ENCODE measurements at regions not wholly inside any gene's neighbourhood (a gene's known extent, or its start where the extent isn't known, plus 50 kb on each side); places are given as distances from the start of the nearest gene placed in this dataset.

DNA sequence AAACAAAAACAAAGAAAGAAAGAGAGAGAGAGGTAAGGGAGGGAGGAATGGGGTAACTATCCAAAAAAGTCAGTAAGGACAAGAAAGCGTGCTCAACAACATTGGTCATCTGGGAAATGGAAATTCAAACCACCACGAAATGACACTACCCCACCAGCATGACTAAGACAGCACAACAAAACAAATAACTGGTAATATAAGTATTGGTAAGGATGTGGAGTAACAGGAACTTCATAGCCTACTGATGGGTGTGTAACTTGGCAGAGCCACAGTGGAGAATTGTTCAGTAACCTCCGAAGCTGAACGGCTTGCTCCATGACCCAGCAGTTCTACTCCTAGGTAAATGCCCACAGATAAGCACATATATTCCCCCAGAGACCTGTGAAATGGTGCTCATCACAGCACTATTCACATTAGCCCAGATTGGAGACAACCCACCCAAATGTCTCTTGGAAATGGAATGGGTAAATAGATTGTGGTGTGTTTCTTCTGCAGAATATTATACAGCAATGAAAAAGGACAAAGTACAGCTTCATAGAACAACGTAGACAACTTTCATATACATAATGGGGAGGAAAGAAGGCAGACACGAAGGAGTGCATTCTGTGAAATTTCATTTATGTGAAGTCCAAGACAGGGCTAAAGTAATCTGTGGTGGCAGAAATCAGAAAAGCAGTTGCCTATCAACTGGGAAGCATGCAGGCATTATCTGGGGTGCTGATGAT lies 95.5 kb upstream of the ATP6AP2 start:
- no peak for DNase-seq (ENCODE audit: low spot score)

DNA sequence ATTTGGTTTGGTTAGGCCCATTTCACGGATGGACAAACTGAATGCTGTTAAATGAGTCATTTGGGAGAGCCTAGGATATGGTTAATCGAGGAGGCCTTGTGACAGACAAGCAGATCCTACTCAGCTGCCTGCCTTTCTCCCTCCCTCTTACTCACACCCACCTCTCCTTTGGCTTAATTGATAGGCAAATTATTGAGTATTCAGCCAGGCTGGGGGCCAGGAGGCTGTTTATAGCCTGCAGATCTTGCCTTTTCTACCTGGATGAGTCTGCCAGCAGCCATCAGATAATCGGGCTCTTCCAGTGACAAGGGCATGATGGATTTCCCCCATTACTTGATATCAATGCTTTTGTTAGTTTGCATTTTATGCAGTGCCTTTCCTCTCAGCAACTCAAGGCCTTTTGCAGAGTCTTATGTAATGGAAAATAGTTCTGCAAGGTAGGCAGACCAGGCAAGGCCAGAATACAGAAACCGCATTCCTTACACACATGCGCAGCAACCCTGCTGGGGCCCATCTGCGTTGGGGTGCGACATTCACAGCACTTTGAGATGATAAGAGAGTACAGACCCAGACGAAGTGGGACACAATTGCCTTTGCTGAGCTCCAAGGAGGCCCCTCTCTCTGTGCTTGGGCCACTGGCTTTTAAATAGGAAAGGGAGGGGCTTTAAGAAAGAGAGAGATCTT lies 96.2 kb upstream of the ATP6AP2 start:
- no peak for DNase-seq (ENCODE audit: low spot score)

DNA sequence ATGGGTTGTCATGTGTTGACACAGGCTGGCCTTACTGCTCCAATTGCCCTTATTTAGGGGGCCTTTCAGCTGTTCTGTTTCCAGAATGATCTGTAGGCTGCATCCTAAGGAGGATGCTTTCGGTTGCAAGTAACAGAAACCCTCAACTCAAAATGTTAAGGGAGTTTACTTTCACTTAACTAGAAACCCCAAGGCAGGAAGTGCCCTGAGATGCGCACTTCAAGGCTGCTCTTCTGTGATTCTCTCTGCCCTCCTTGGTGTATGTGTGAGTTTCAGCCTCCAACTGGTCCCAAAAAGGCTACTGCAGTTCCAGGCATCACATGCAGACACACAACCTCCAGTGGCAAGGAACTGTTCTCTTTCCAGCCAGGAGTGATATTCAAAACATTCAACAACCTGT lies 97.3 kb upstream of the ATP6AP2 start:
- no peak for DNase-seq (ENCODE audit: low spot score)

DNA sequence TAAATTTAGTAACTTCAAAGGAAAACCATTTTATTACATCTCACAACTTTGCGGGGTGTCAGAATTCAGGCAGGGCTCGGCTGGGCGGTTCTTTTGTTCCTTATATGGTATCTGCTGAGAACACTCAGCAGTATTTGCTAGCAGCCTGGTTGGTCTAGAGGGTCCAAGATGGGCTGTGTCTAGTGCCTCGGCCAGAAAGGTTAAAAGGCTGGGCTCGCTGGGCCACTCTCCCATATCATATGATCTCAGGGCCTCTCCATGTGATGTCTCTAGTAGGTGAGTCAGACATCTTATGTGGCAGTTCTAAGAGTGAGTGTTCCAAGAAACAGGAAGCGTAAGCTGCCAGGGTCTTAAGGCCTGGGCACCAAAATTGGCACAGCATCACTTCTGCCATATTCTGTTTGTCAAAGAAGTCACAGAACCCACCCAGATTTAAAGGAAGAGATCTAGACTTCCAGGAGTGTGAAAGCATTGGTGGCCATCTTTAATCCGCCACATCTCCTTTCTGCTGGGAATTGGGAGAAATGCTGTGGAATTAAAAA lies 100.9 kb upstream of the ATP6AP2 start:
- no peak for DNase-seq (ENCODE audit: low spot score)

DNA sequence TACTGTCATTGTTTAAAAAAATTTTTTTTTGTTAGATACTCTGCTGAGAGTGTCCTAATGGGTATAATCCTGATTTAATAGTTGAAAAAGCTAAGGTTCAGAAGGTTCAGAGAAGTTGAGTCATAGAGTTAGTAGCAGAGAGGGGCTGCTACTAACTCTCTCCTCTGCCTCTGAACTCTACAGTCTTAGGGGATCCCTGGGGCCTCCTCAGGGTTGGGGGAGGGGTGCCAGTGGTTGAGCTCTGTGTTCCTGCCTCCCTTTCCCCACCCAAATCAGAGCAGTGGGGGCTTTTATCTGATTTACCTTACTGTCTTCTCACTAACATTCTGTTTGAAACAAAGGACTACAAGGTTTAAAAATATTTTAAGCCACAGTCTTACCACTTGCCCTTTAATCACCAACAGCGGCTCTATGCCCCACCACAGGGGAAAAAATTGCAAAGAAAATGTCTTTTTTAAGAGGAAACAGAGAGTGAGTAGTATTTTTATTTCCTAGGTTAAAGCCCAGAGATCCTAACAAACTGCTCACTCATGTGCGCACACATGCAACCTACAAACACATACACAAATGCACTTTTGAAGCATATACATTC lies 102.2 kb upstream of the ATP6AP2 start:
- DNase-seq (ENCODE audit: low spot score): no peak

DNA sequence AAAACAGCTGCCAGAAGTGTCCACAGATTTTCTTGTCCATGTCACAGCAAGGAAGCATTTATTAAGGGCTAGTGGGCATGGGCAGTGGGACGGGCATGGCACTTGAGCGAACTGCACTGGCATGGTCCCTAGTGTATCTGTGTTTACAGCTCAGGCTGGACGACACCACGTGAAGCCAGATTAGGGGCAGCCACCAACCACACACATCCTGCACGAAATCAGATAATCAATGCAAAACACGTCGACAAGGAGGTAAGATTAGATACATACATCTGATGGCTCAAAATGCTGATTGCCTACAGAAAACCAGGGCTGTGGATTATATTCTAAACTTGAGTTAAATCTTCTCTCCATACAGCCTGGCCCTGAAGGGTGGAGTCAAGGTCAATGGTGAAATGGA lies 103.8 kb upstream of the ATP6AP2 start:
- DNase-seq (ENCODE audit: low spot score): no peak

DNA sequence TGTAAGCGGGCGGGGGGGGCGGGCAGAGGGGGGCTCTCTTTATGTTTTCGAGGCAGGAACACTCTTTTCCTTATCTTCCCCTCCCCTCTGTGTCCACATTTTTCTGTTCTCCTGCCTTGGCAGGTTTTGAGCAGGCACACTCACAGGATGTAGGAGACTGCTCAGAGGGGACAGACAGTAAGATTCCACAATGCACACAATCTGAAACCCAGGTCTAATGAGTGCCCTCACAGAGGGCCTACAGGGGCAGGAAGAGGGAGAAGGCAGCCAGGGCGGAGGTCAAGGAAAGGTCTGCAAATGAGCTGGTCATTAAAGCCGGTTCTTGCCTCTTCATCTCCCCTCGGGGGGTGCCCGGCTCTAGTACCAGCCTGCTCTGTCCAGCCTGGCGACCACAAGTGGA lies 106.1 kb upstream of the ATP6AP2 start:
- no peak for DNase-seq (ENCODE audit: low spot score)

DNA sequence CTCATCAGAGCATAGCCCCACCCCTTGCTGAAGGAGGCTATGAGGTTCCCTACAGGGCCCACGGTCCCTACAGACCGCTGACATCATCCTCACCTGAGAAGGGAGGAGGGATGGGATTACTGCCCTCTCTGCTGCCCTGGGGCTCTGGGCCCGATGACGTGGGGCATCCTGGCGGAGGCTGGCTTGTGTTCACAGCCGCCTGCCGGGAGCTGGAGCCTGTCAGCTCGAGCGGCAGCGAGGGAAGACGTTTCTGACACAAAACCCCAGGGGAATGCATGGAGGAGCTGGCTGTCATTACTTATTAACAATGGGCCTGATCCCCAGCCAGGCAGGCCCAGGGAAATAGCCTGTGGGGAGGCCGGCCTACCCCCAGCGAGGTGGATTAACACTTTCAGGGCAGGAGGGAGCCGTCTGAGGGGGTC lies 106.6 kb upstream of the ATP6AP2 start:
- peak; percentile 18 for DNase-seq (ENCODE audit: low spot score)

DNA sequence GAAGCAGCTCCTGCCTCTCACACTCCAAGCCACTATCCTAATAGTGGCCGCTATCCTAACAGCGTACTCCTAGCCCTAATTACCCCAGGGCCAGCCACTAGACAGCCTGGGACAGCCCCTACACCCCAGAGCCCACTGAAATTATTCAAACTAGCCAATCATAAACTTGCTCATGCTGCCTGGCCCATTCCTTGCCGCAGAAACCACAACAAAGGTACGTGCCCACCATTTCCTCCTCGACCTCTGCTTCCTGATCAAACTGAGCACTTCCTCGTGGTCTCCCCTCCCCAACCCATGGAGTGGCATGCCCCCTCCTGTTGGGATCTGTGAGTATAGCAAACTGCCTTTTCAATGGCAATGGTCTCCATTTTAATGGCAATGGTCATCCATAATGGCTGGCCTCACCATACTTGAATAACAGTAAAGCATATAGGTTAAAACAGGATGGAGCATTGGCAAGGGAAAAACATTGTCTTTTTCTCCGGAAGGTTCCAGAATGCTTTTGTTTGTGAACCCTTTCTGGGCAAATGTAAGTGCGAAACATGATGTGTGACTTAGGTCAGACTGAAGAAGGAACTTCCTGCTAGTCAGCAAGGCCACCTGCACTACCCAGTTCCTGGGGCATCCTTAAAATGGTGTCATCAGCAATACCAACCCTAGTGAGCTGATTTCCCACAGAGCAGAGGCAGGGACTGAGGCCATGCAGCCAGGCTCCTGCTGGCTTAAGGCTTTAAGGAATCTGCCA lies 107.1 kb upstream of the ATP6AP2 start:
- DNase-seq (ENCODE audit: low spot score): no peak

DNA sequence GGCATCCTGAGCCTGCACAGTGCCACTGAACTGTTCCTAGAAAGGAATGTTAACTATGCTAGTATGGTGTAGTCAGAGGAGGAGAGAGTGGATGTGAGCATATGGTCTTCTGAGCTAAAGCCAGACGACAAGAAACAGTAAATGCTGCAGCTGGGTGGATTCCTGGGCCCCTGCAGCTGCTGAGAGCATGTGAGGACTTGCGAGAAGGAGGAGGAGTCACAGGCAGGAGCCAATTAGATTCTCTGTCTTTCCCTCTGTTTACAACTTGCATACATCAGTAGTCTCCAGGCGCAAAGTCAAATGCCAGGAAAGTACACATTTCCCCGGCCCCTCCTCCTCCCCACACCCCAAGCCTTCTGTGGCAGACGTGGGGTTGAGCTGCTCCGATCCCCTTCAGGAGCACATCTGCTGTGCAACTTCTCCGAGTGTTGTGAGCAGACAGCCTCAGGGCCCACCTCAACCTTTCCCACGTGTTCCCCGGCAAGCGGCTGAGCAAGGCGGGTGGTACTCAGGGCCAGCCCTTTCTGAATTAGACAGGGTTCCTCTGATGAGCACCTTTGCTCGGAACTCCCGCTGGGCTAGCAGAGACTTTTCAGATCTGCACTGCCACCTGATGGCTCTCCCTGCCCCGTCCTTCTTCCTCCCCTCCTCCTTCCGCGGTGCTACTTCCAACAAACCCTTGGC lies 108.7 kb upstream of the ATP6AP2 start:
- DNase-seq (ENCODE audit: low spot score): no peak

DNA sequence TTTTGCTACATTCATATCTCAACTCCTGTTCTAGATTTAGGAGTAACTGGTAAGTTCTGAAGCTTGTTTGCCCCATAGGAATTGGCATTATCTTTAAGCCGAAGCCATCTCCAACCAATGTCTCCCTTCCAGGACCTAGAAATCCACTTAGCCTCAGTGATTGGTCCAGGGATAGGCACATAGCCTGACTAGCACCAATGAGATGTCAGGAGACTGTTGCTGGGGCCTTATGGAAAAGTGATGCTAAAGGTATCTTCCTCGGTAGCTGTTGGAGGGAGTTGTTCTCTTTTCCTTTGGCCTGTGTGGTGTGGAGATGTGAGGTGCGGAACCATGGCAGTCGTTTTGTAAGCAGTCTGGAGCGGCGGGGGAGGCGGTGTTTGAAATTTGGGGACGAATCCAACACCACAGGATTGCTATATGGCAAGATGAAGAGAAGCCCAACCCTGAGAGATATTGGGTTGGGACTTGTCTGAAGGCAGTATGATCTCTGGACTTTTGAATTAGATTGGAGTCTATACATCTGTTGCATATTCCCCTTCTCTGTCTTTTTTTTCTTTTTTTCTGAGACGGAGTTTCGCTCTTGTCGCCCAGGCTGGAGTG lies 109.8 kb upstream of the ATP6AP2 start:
- no peak for DNase-seq (ENCODE audit: low spot score)

DNA sequence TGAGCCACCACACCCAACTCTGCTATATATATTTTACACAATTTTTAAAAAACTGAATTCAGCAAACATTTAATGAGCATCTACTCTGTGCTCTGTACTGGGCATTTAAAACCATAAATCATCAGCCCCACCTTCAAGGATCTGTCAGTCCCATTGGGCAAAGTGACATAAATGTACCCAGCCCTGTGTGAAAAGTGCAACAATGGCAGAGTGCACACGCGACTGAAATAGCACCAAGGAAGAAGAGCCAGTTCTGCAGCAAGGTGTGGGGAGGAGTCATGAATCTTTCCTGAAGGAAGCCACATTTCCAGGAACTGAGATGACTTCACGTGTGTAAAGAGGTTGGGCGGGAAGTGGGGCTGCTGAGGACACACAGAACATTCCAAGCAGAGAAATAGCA lies 111.5 kb upstream of the ATP6AP2 start:
- no peak for DNase-seq (ENCODE audit: low spot score)

DNA sequence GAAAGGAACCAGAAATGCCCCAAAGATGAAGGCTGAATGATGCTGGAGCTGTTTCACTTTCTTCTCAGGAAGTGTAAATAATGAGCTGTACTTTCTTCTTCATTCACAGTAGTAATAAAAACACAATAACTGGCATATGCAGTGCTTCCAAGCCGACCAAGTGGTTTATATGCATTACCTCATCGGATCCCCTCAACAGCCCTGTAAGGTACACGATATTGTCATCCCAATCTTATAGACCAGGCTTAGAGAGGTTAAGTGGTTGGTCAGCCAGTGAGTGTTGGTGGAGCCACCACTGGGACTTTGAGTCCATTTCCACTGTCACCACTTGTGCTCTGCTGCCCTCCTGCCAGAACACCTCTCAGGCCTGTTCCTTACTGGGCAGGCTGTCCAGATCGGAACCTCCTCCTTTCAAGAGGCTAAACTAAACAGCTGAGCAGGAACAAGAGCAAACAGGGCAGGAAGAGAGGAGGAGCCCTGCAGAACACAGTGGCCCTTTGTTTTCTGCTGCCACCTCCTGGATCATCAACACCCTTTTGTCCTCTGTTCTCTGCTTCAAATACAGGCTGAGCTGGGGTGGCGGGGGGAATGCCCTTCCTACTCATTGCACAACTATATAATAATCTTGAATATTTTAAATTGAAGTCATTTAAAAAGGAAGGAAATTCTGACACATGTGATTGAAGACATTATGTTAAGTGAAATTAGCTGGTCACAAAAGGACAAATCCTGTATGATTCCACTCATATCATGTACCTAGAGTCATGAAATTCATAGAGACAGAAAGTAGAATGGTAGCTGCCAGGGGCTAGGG lies 112.5 kb upstream of the ATP6AP2 start:
- DNase-seq (ENCODE audit: low spot score): peak; percentile 36

DNA sequence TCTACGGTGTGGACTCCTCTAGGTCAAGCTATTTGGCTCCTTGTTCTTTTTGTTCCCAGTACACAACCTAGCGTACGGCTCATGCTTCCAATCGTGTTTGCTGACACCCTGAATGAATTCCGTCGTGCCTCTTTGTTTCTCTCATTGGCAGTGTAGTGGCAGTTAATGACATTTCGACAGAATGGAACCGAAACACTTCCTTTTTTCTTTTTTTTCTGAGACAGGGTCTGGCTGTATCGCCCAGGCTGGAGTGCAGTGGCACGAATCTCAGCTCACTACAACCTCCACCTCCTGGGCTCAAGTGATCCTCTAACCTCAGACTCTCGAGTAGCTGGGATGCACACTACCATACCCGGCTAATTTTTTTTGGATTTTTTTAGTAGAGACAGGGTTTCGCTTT lies 113.3 kb upstream of the ATP6AP2 start:
- no peak for DNase-seq (ENCODE audit: low spot score)

DNA sequence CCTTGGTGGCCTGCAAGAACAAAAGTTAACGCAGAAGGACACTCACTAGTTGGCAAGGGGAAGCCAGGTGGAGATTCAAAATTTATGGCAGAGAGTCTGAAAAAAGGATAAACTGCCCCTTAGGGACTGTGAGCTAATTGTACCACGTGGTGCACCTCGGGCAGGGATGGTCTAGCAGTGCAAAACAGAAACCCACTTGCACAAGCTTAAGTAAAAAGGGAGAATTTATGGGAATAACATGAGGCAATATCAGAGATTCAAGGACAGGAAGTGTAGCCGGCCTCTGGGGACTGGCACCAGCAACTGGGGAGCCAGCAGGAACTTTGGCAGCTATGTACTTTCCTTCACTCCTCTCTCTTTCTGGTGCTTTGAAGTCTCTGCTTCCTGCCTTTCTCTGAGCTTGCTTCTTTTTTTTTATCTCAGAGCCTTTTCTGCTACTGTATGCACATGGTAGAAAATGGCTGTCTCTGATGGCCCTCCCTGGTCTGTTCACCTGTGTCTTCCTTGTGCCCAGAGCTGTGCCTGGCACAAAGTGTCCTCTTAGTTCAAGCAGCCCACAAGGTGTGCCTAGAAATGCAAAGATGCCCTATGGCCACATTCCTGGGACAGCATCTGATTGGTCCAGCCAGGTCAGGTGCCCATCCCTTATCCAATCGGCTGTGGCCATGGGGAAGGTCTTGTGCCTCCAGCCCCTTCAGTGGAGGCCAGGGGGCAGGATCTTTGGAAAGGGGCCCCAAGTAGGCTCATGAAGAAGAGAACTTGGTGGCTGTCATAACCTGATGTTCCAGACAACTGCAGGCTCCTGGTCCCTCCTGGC lies 114.8 kb upstream of the ATP6AP2 start:
- no peak for DNase-seq (ENCODE audit: low spot score)

DNA sequence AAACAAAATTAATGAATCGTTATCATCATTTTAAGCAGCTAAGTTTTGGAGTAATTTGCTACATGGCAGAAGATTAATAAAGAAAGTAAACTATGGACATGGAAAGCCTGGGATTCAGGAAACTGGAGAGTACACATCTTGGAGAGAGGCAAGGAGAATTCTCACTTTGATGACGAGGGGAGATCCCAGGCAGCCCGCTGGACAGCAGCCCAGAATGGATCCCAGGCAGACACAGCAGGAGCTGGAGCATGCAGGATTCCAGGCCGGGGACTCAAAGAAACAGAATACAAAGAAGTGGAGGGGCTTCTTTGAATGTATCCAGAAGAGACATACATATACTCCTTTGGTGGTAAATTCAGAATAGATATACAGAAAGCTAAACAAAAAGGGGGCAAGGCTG lies 118.0 kb upstream of the ATP6AP2 start:
- no peak for DNase-seq (ENCODE audit: low spot score)

DNA sequence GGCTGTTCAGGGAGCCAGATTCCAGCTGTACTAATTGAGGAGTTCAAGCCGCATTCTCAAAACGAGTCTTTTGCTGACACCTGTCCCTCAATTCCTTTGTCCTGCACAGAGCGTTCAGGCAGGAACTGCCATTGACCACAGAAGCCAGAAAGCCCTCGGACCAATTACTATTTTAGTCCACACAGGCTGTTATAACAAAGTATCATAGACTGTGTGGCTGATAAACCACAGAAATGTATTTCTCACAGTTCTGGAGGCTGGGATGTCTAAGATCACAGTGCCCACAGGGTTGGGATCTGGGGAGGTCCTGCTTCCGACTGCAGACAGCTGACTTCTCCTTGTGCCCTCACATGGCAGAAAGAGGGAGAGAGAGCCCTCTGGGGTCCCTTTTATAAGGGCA lies 119.8 kb upstream of the ATP6AP2 start:
- DNase-seq (ENCODE audit: low spot score): no peak

DNA sequence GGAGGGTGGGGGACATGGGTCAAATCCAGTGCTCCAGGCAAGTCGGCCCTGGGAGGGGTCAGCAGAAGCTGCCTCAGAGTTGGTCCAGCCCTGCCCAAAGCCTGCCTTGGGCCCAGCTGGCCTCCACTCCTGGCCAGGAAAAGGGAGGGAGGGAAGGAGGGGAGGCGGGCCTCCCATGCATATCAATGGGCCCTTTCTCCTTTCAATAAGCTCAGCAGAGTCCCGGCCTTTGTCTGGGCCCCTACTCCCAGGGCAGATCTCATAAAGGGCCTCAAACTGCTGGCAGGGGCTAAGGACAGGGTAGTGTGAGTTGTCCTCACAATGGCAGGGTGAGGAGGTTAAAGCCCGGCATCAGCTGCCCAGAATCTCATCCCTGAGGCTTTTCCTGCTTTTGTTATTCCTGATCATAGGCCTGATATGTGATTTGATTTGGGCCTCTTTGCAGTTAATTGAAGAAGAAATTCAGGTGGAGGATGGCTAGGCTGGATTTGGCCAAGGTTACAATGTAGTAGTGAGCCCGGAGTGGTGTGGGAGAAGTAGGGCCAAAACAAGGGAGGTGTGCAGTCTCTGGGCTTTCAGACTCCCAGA lies 121.1 kb upstream of the ATP6AP2 start:
- no peak for DNase-seq (ENCODE audit: low spot score)

DNA sequence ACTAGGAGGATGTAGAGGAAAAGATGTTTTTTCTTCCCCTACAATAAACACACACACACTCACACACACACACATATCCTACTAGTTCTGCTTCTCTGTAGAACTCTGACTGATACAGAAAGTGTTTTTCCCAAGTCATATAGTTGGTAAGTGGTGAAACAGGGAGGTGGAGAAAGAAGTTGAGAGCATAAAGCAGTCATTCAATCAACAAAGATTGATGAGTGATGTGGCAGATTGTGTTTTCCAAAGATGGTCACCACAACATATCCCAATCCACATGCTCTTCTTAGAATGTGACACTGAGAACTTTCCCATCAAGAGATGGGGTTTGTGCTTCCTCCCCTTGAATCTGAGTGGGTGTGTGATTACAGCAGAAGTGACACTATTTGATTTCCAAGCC lies 123.4 kb upstream of the ATP6AP2 start:
- DNase-seq (ENCODE audit: low spot score): no peak

All from HuH-7.5 (cell line).